Right lobe of liver (tissue), 6 donors: ENCODE measurements at regions not wholly inside any gene's neighbourhood (a gene's known extent, or its start where the extent isn't known, plus 50 kb on each side); places are given as distances from the start of the nearest gene placed in this dataset.
A peak's percentile ranks its signal among the peaks of the same experiment; 100 is the strongest.

Experiments used
- ATAC-seq, 4 donors: fragments of 200-7000 bp; cut with Tn5 transposase; one replicate each; pipeline ENCODE4 v1.9.1; 2020; ENCODE audit warnings: mild to moderate bottlenecking in 4 of 4, moderate library complexity in 4 of 4
- DNase-seq, 3 donors: peaks; one replicate each; pipeline ENCODE4 v3.0.0-alpha.2; 2020
- H3K27ac ChIP-seq, 3 donors: fragments of 200-600 bp; one replicate each; pipeline ENCODE4 v1.8.0; 2022
- H3K27me3 ChIP-seq, 2 donors: fragments of 200-600 bp; one replicate each; pipeline ENCODE4 v1.8.0; 2022
- H3K36me3 ChIP-seq, 4 donors: fragments of 200-600 bp; sonication (generic) in 1 of 4; one replicate each; pipeline versions ENCODE4 v1.5.1 to v1.8.0; 2017 to 2022; ENCODE audit warnings: control low read depth in 1 of 4
- H3K4me1 ChIP-seq, 4 donors: fragments of 200-600 bp; sonication (generic) in 1 of 4; one replicate each; pipeline versions ENCODE4 v1.5.1 to v1.8.0; 2017 to 2022; ENCODE audit warnings: control low read depth in 1 of 4
- H3K4me3 ChIP-seq, 3 donors: fragments of 200-600 bp; one replicate each; pipeline ENCODE4 v1.8.0; 2022
- H3K9me3 ChIP-seq, 4 donors: fragments of 200-600 bp; sonication (generic) in 1 of 4; one replicate each; pipeline versions ENCODE4 v1.5.1 to v1.8.0; 2017 to 2022; ENCODE audit warnings: control low read depth in 1 of 4
- CTCF ChIP-seq, 4 donors: fragments of 200-600 bp in 3 of 4; fragments of 450-650 bp in 1 of 4; IDR thresholded peaks; one replicate each; pipeline versions ENCODE4 v1.5.1 to v1.8.0; 2016 to 2022; ENCODE audit warnings: antibody characterized with exemption in 4 of 4, mild to moderate bottlenecking in 2 of 4
- POLR2A ChIP-seq: fragments of 450-650 bp; IDR thresholded peaks from one replicate; pipeline ENCODE4 v1.6.1; 2017; ENCODE audit warnings: antibody characterized with exemption, mild to moderate bottlenecking
- WGBS: methylation state at CpG from one replicate; pipeline ENCODE4 v1.1.6; 2018; ENCODE audit warnings: low coverage, low lambda C conversion rate; ENCODE audit not compliant: insufficient coverage; ENCODE audit errors: missing lambda C conversion rate; 5-methylcytosine and 5-hydroxymethylcytosine counted together
- intact Hi-C, 2 donors: fragments of 100-400 bp; cut with DNase I; formaldehyde crosslinking; loops; one replicate each; pipeline versions ENCODE4 v1.11.2 to v1.14.1; 2022
- donor health status: DM: no; HTN: yes; CAD: no.
- donor health status: DM: no; HTN: no; CAD: no.
- donor health status: DM: no; HTN: no; CAD: no.
- donor health status: DM: no; HTN: yes; CAD: no.
- donor health status: DM: no; HTN: yes; CAD: no.

- no peak overlapping the region for H3K4me3 ChIP-seq
- ATAC-seq, result no peak
- no peaks in the 10 kb centered on the region for H3K36me3 ChIP-seq
- WGBS, result 40% methylated on average over 4 of the region's 4 CpGs
- TF ChIP-seq CTCF (IDR thresholded peaks at IDR 0.05) (no peak), POLR2A (no peak)
- H3K4me1 ChIP-seq, result no peaks in the 10 kb centered on the region
- DNase-seq, result no peak
- intact Hi-C loops, result no loop called here
- no peaks in the 10 kb centered on the region for H3K27me3 ChIP-seq
- no peaks in the 10 kb centered on the region for H3K9me3 ChIP-seq
- H3K27ac ChIP-seq, result no peak overlapping the region
These were observed 231.9 kb upstream of the TNRC6C start for GRCh38 chr17:77726549-77727006.

- TF ChIP-seq POLR2A (no peak), CTCF (IDR thresholded peaks at IDR 0.05) (no peak)
- Histone ChIP-seq H3K27ac (no peak overlapping the region), H3K27me3 (no peaks in the 10 kb centered on the region), H3K36me3 (no peaks in the 10 kb centered on the region), H3K4me1 (no peaks in the 10 kb centered on the region), H3K9me3 (no peaks in the 10 kb centered on the region), H3K4me3 (no peak overlapping the region)
- ATAC-seq (no peak), DNase-seq (no peak)
- intact Hi-C loops, result no loop called here
- 69% methylated on average over 13 of the region's 17 CpGs for WGBS
These were observed 231.4 kb upstream of the TNRC6C start for GRCh38 chr17:77727037-77727615.

- Histone ChIP-seq H3K36me3 (no peaks in the 10 kb centered on the region), H3K27me3 (no peaks in the 10 kb centered on the region), H3K4me1 (no peaks in the 10 kb centered on the region), H3K9me3 (no peaks in the 10 kb centered on the region), H3K27ac (no peak overlapping the region), H3K4me3 (no peak overlapping the region)
- no peak for TF ChIP-seq CTCF (IDR thresholded peaks at IDR 0.05)
- WGBS, result 38% methylated on average over 1 of the region's 2 CpGs
- DNase-seq (peak in 1 of 3 donors; percentile 17), ATAC-seq (no peak)
- intact Hi-C loops, result no loop called here
These were observed 230.1 kb upstream of the TNRC6C start for GRCh38 chr17:77728474-77728795.

- Histone ChIP-seq H3K4me3 (no peak overlapping the region), H3K4me1 (no peaks in the 10 kb centered on the region), H3K9me3 (no peaks in the 10 kb centered on the region), H3K36me3 (no peaks in the 10 kb centered on the region), H3K27ac (no peak overlapping the region), H3K27me3 (no peaks in the 10 kb centered on the region)
- 53% methylated on average over 7 of the region's 7 CpGs for WGBS
- DNase-seq (peak in 1 of 3 donors; percentile 7), ATAC-seq (no peak)
- TF ChIP-seq CTCF (IDR thresholded peaks at IDR 0.05), result no peak
- TF ChIP-seq POLR2A, result no peak
- intact Hi-C loops, result no loop called here
These were observed 229.6 kb upstream of the TNRC6C start for GRCh38 chr17:77728871-77729270.

GRCh38 chr17:77729587-77729986 is 228.9 kb upstream of the TNRC6C start:
- no peak overlapping the region for H3K4me3 ChIP-seq
- H3K4me1 ChIP-seq, result no peaks in the 10 kb centered on the region
- no peak overlapping the region for H3K27ac ChIP-seq
- no peak for ATAC-seq
- peak in 1 of 3 donors; percentile 23 for DNase-seq
- no peaks in the 10 kb centered on the region for H3K27me3 ChIP-seq
- TF ChIP-seq POLR2A (no peak), CTCF (IDR thresholded peaks at IDR 0.05) (no peak)
- no peaks in the 10 kb centered on the region for H3K36me3 ChIP-seq
- 83% methylated on average over 4 of the region's 4 CpGs for whole genome bisulfite sequencing
- no peaks in the 10 kb centered on the region for H3K9me3 ChIP-seq
- intact Hi-C loops, result no loop called here
